Tibial artery (tissue), 4 donors: ENCODE measurements at regions not wholly inside any gene's neighbourhood (a gene's known extent, or its start where the extent isn't known, plus 50 kb on each side); places are given as distances from the start of the nearest gene placed in this dataset.

Experiments used
- DNase-seq, 2 donors: peaks; one replicate each; pipeline ENCODE4 v3.0.0-alpha.2; 2019
- H3K27ac ChIP-seq, 2 donors: fragments of 200-600 bp; sonication (generic) in 1 of 2; 1 replicate in 1 of 2; 2 replicates in 1 of 2; pipeline ENCODE4 v1.5.1; 2018 to 2019; ENCODE audit warnings: mild to moderate bottlenecking in 1 of 2
- H3K27me3 ChIP-seq, 2 donors: fragments of 200-600 bp; sonication (generic) in 1 of 2; one replicate each; pipeline versions ENCODE4 v1.5.1 to v1.6.0; 2016 to 2019
- H3K36me3 ChIP-seq, 3 donors: fragments of 200-600 bp; sonication (generic) in 2 of 3; one replicate each; pipeline ENCODE4 v1.5.1; 2016 to 2019; ENCODE audit warnings: mild to moderate bottlenecking in 2 of 3
- H3K4me1 ChIP-seq, 4 donors: fragments of 200-600 bp; sonication (generic) in 2 of 4; 1 replicate in 3 of 4; 2 replicates in 1 of 4; pipeline ENCODE4 v1.5.1; 2016 to 2019
- H3K4me3 ChIP-seq, 2 donors: fragments of 200-600 bp; sonication (generic) in 1 of 2; 1 replicate in 1 of 2; 2 replicates in 1 of 2; pipeline ENCODE4 v1.5.1; 2018 to 2019; ENCODE audit warnings: mild to moderate bottlenecking in 2 of 2
- H3K9me3 ChIP-seq, 3 donors: fragments of 200-600 bp; sonication (generic) in 1 of 3; one replicate each; pipeline ENCODE4 v1.5.1; 2016 to 2019
- intact Hi-C: fragments of 100-400 bp; cut with DNase I; formaldehyde crosslinking; loops from one replicate; pipeline ENCODE4 v1.15.0; 2023; ENCODE audit warnings: low total_unique reads
- TF ChIP-seq, protein P1 (sequence below), 2 experiments: fragments of 200-600 bp in 1 of 2; fragments of 450-650 bp in 1 of 2; IDR thresholded peaks; one replicate each; pipeline ENCODE4 v1.5.1; 2017 to 2019; ENCODE audit warnings: antibody characterized with exemption in 2 of 2, mild to moderate bottlenecking in 1 of 2, moderate library complexity in 1 of 2

- Histone ChIP-seq H3K4me1 (peaks cover 0 to 53% (median 25%) of the 10 kb centered on the region in 4 donors), H3K4me3 (no peak overlapping the region), H3K9me3 (no peaks in the 10 kb centered on the region), H3K36me3 (no peaks in the 10 kb centered on the region), H3K27me3 (no peaks in the 10 kb centered on the region), H3K27ac (no peak overlapping the region)
- intact Hi-C loops: no loop called here
- peak; percentile 51 to 69 for DNase-seq
- TF ChIP-seq, protein P1, sequence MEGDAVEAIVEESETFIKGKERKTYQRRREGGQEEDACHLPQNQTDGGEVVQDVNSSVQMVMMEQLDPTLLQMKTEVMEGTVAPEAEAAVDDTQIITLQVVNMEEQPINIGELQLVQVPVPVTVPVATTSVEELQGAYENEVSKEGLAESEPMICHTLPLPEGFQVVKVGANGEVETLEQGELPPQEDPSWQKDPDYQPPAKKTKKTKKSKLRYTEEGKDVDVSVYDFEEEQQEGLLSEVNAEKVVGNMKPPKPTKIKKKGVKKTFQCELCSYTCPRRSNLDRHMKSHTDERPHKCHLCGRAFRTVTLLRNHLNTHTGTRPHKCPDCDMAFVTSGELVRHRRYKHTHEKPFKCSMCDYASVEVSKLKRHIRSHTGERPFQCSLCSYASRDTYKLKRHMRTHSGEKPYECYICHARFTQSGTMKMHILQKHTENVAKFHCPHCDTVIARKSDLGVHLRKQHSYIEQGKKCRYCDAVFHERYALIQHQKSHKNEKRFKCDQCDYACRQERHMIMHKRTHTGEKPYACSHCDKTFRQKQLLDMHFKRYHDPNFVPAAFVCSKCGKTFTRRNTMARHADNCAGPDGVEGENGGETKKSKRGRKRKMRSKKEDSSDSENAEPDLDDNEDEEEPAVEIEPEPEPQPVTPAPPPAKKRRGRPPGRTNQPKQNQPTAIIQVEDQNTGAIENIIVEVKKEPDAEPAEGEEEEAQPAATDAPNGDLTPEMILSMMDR (IDR thresholded peaks at IDR 0.05): no peak
Measured at GRCh38 chr2:8539743-8540551, 141.9 kb upstream of the ID2 start.

DNA sequence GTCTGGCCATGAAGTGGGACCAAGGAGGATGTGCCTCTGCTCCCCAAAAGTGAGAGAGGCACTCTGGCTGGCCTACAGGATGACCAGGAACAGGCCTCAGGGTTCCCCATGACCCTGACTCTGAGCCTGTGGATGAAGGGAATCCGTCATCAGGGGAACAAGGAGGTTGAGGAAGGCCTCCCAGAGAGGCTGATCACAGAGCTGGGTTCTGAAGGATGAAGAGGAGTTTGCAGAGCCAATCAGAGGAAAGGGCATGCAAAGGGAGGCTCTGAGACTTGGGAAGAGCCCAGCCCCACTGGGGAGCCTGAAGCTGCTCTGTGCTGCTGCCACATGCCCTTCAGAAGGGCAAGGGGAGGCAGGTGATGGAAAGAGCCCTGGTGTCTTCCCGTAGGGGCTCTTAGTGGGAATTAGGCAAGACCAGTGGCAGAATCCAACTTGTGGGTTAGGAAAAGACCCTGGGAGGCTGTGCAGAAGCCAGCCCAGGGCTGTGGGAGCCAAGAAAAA is 141.3 kb upstream of the ID2 start:
- peaks cover 0 to 46% (median 18%) of the 10 kb centered on the region in 4 donors for H3K4me1 ChIP-seq
- TF ChIP-seq, protein P1 (IDR thresholded peaks at IDR 0.05): no peak
- no peak overlapping the region for H3K4me3 ChIP-seq
- intact Hi-C loops: no loop called here
- no peaks in the 10 kb centered on the region for H3K36me3 ChIP-seq
- H3K9me3 ChIP-seq: no peaks in the 10 kb centered on the region
- H3K27me3 ChIP-seq: no peaks in the 10 kb centered on the region
- peak in 1 of 2 donors; percentile 49 for DNase-seq
- H3K27ac ChIP-seq: no peak overlapping the region

DNA sequence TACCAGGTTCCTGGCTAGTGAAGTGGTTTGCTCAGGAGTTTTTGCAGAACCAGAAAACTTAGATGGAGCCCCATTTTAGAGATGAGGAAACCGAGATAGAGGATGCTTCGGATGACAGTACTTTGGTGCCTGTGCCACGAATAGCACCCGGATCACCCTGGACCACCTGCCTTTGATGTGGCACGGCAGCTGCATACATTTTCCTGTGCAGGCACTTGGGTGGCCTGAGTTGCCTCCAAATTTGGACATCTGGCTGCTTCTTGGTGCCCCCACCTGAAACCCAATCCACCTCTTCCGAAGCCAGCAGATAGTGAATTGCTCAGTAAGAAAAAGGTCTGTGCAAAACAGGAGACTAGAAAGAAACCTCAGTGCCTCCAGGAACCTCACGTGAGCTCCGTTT is 140.6 kb upstream of the ID2 start:
- Histone ChIP-seq H3K27ac (no peak overlapping the region), H3K4me1 (peaks cover 0 to 40% (median 15%) of the 10 kb centered on the region in 4 donors), H3K36me3 (no peaks in the 10 kb centered on the region), H3K27me3 (no peaks in the 10 kb centered on the region), H3K9me3 (no peaks in the 10 kb centered on the region), H3K4me3 (no peak overlapping the region)
- DNase-seq: peak in 1 of 2 donors; percentile 34
- intact Hi-C loops: no loop called here
- TF ChIP-seq, protein P1 (IDR thresholded peaks at IDR 0.05): no peak

GRCh38 chr2:8541636-8542035 is 140.2 kb upstream of the ID2 start:
- no peaks in the 10 kb centered on the region for H3K36me3 ChIP-seq
- TF ChIP-seq, protein P1 (IDR thresholded peaks at IDR 0.05): no peak
- DNase-seq: peak in 1 of 2 donors; percentile 32
- H3K27me3 ChIP-seq: no peaks in the 10 kb centered on the region
- H3K4me3 ChIP-seq: no peak overlapping the region
- H3K9me3 ChIP-seq: no peaks in the 10 kb centered on the region
- H3K27ac ChIP-seq: no peak overlapping the region
- H3K4me1 ChIP-seq: peaks cover 0 to 37% (median 15%) of the 10 kb centered on the region in 4 donors
- intact Hi-C loops: no loop called here

GRCh38 chr2:8542381-8543059 is 139.3 kb upstream of the ID2 start:
- Histone ChIP-seq H3K27me3 (no peaks in the 10 kb centered on the region), H3K9me3 (no peaks in the 10 kb centered on the region), H3K27ac (peak overlapping the region; percentile 60 to 65), H3K4me1 (peaks cover 0 to 33% (median 15%) of the 10 kb centered on the region in 4 donors), H3K4me3 (no peak overlapping the region), H3K36me3 (no peaks in the 10 kb centered on the region)
- intact Hi-C loops: no loop called here
- DNase-seq: peak in 1 of 2 donors; percentile 57
- TF ChIP-seq, protein P1 (IDR thresholded peaks at IDR 0.05): no peak
